Testis (tissue), 2 donors: ENCODE measurements at regions not wholly inside any gene's neighbourhood (a gene's known extent, or its start where the extent isn't known, plus 50 kb on each side); places are given as distances from the start of the nearest gene placed in this dataset.

ENCODE experiments used
- DNase-seq: peaks from one replicate; pipeline ENCODE4 v3.0.0-alpha.2; 2019
- H3K27ac ChIP-seq, 2 donors: fragments of 200-600 bp; sonication (generic); one replicate each; pipeline ENCODE4 v1.5.1; 2019
- H3K27me3 ChIP-seq: fragments of 200-600 bp; sonication (generic); one replicate; pipeline ENCODE4 v1.5.1; 2019
- H3K36me3 ChIP-seq: fragments of 200-600 bp; sonication (generic); one replicate; pipeline ENCODE4 v1.5.1; 2017; ENCODE audit warnings: low read depth; ENCODE audit errors: missing control alignments
- H3K4me1 ChIP-seq: fragments of 200-600 bp; sonication (generic); one replicate; pipeline ENCODE4 v1.5.1; 2019
- H3K4me3 ChIP-seq, 2 donors: fragments of 200-600 bp; sonication (generic); one replicate each; pipeline ENCODE4 v1.5.1; 2017 to 2019
- H3K9me3 ChIP-seq: fragments of 200-600 bp; sonication (generic); one replicate; pipeline ENCODE4 v1.5.1; 2017
- CTCF ChIP-seq, 3 experiments: fragments of 450-650 bp in 2 of 3; fragments of 200-600 bp in 1 of 3; sonication (generic) in 1 of 3; IDR thresholded peaks; one replicate each; pipeline ENCODE4 v1.5.1; 2016 to 2019; ENCODE audit warnings: antibody characterized with exemption in 3 of 3, mild to moderate bottlenecking in 2 of 3, moderate library complexity in 1 of 3
- POLR2A ChIP-seq: fragments of 450-650 bp; IDR thresholded peaks from one replicate; pipeline ENCODE4 v1.6.1; 2017; ENCODE audit warnings: antibody characterized with exemption, mild to moderate bottlenecking, moderate library complexity
- WGBS, 2 donors: methylation state at CpG; one replicate each; pipeline ENCODE4 v1.1.5; 2018; 5-methylcytosine and 5-hydroxymethylcytosine counted together
- intact Hi-C: fragments of 100-400 bp; cut with DNase I; formaldehyde crosslinking; loops from one replicate; pipeline ENCODE4 v1.15.1; 2023; ENCODE audit warnings: low total_unique reads

GRCh38 chr1:173293756-173294155 lies 86.6 kb upstream of the TNFSF4 start:
- no peak overlapping the region for H3K27ac ChIP-seq
- no peaks in the 10 kb centered on the region for H3K27me3 ChIP-seq
- H3K4me3 ChIP-seq: no peak overlapping the region
- H3K36me3 ChIP-seq: no peaks in the 10 kb centered on the region
- WGBS, 2 donors: 90 to 96% methylated on average over 1 of the region's 1 CpG
- no peak for DNase-seq
- H3K4me1 ChIP-seq: no peaks in the 10 kb centered on the region
- H3K9me3 ChIP-seq: no peaks in the 10 kb centered on the region
- intact Hi-C loops: no loop called here
- TF ChIP-seq POLR2A (no peak), CTCF (IDR thresholded peaks at IDR 0.05) (no peak)

GRCh38 chr1:173294843-173295242 lies 87.7 kb upstream of the TNFSF4 start:
- no peak overlapping the region for H3K27ac ChIP-seq
- TF ChIP-seq CTCF (IDR thresholded peaks at IDR 0.05): no peak
- TF ChIP-seq POLR2A: no peak
- no peak for DNase-seq
- no peaks in the 10 kb centered on the region for H3K4me1 ChIP-seq
- no peaks in the 10 kb centered on the region for H3K27me3 ChIP-seq
- H3K9me3 ChIP-seq: no peaks in the 10 kb centered on the region
- no peaks in the 10 kb centered on the region for H3K36me3 ChIP-seq
- WGBS, 2 donors: 91 to 95% methylated on average over 2 of the region's 2 CpGs
- intact Hi-C loops: no loop called here
- H3K4me3 ChIP-seq: no peak overlapping the region

- H3K4me1 ChIP-seq: no peaks in the 10 kb centered on the region
- 56 to 73% methylated on average over 1 of the region's 1 CpG for WGBS, 2 donors
These were observed 88.3 kb upstream of the TNFSF4 start for GRCh38 chr1:173295391-173295790.

GRCh38 chr1:173295995-173296394 lies 88.9 kb upstream of the TNFSF4 start:
- 93 to 95% methylated on average over 1 of the region's 1 CpG for WGBS, 2 donors
- Histone ChIP-seq H3K27ac (no peak overlapping the region), H3K4me3 (no peak overlapping the region), H3K9me3 (no peaks in the 10 kb centered on the region), H3K36me3 (no peaks in the 10 kb centered on the region), H3K4me1 (no peaks in the 10 kb centered on the region), H3K27me3 (no peaks in the 10 kb centered on the region)
- TF ChIP-seq CTCF (IDR thresholded peaks at IDR 0.05) (no peak), POLR2A (no peak)
- DNase-seq: no peak
- intact Hi-C loops: no loop called here

More at GRCh38 chr1:173295391-173295790, 88.3 kb upstream of the TNFSF4 start:
- Histone ChIP-seq H3K36me3 (no peaks in the 10 kb centered on the region), H3K4me3 (no peak overlapping the region), H3K9me3 (no peaks in the 10 kb centered on the region), H3K27ac (no peak overlapping the region), H3K27me3 (no peaks in the 10 kb centered on the region)
- DNase-seq: no peak
- intact Hi-C loops: no loop called here
- TF ChIP-seq CTCF (IDR thresholded peaks at IDR 0.05) (no peak), POLR2A (no peak)

GRCh38 chr1:173297798-173298391 lies 90.8 kb upstream of the TNFSF4 start:
- H3K27ac ChIP-seq: no peak overlapping the region
- H3K36me3 ChIP-seq: no peaks in the 10 kb centered on the region
- 83 to 85% methylated on average over 4 of the region's 4 CpGs for WGBS, 2 donors
- intact Hi-C loops: no loop called here
- no peak for TF ChIP-seq CTCF (IDR thresholded peaks at IDR 0.05)
- no peak for TF ChIP-seq POLR2A
- H3K4me3 ChIP-seq: no peak overlapping the region
- no peaks in the 10 kb centered on the region for H3K27me3 ChIP-seq
- no peak for DNase-seq
- H3K4me1 ChIP-seq: no peaks in the 10 kb centered on the region
- no peaks in the 10 kb centered on the region for H3K9me3 ChIP-seq
